HepG2 (cell line): ENCODE measurements at regions not wholly inside any gene's neighbourhood (a gene's known extent, or its start where the extent isn't known, plus 50 kb on each side); places are given as distances from the start of the nearest gene placed in this dataset.

ENCODE experiments used
- CTCF ChIP-seq: sonication (generic); formaldehyde crosslinking; IDR thresholded peaks from 2 replicates; pipeline ENCODE4 v1.5.0; 2020; ENCODE audit warnings: mild to moderate bottlenecking, missing genetic modification reagents, moderate library complexity
- HBP1 ChIP-seq: IDR thresholded peaks from 2 replicates; pipeline ENCODE4 v1.6.1; 2016; ENCODE audit warnings: low read depth, control low read depth
- POLR2A ChIP-seq, 2 experiments: IDR thresholded peaks; 2 replicates each; pipeline ENCODE4 v1.6.1; 2011; ENCODE audit warnings: low read depth in 2 of 2, low read length in 2 of 2, mild to moderate bottlenecking in 1 of 2, moderate library complexity in 1 of 2; ENCODE audit not compliant: insufficient read depth in 1 of 2
- TAF1 ChIP-seq: sonication (generic); formaldehyde crosslinking; IDR thresholded peaks from 2 replicates; pipeline ENCODE4 v1.4.0; 2020; ENCODE audit warnings: missing genetic modification reagents
- TEF ChIP-seq: sonication (generic); formaldehyde crosslinking; IDR thresholded peaks from 2 replicates; pipeline ENCODE4 v1.5.0; 2020; ENCODE audit warnings: missing genetic modification reagents
- ZBTB25 ChIP-seq: IDR thresholded peaks from 2 replicates; pipeline ENCODE4 v1.6.1; 2018; ENCODE audit warnings: missing genetic modification reagents
- ZNF264 ChIP-seq: sonication (generic); formaldehyde crosslinking; IDR thresholded peaks from 2 replicates; pipeline ENCODE4 v1.4.0; 2020; ENCODE audit warnings: missing genetic modification reagents

- TF ChIP-seq ZNF264 (CRISPR knock-in tag) = no peak
- no peak for TF ChIP-seq HBP1 (CRISPR knock-in tag)
- TF ChIP-seq TAF1 (CRISPR knock-in tag) = no peak
- TF ChIP-seq POLR2A (IDR thresholded peaks at IDR 0.05; ENCODE audit: insufficient read depth in 1 of 2, low read depth in 2 of 2, low read length in 2 of 2) = no peak
- no peak for TF ChIP-seq TEF (CRISPR knock-in tag)
- no peak for TF ChIP-seq ZBTB25 (CRISPR knock-in tag)
- TF ChIP-seq CTCF (CRISPR knock-in tag) = no peak
Observed at GRCh38 chr19:28039677-28040381, 1173.1 kb downstream of the UQCRFS1 start.
